HG03159 (cell line): ENCODE measurements at regions not wholly inside any gene's neighbourhood (a gene's known extent, or its start where the extent isn't known, plus 50 kb on each side); places are given as distances from the start of the nearest gene placed in this dataset.

Experiments used
- ATAC-seq: cut with Tn5 transposase; IDR thresholded peaks from one replicate; pipeline ENCODE4 v1.9.1; 2021; ENCODE audit warnings: mild to moderate bottlenecking, moderate library complexity; ENCODE audit not compliant: unreplicated experiment

DNA sequence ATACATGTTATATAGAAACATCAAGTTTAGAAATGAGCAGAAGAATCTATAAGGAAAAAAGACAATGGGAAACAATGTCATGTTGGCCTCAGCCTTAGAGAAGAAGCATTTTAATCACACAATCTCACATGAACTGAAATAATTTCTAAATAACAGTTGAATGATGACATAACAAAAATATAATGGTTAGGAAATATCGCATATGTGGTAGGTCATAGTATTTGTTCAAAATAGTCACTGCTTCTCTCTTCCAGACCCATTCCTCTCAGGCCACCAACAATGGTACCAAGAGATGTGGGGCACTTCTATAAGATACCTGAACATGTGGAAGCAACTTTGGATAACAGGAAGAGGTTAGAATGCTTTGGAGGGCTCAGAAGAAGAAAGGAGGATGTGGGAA is 195.7 kb upstream of the PDZRN3 start:
- ATAC-seq: no peak

DNA sequence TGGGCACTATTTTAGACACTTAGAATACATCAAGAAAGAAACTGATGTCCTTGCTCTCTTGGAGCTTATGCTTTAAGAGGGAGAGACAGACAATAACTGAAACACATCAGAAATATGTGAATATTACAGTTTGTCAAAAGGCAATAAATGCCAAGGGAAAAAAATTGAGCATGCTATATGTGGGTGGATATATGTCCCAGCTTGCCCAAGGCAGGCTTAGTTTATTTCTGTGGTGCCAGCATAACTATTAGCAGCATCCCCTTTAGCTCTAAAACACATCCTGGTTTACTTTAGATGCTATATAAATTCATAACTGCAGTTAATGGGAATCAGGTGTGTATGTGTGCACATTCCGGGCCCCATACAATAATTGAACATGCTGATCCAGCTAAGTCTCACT is 191.2 kb upstream of the PDZRN3 start:
- ATAC-seq: no peak

- ATAC-seq: no peak
Measured at GRCh38 chr3:73813692-73814292, 189.1 kb upstream of the PDZRN3 start.

GRCh38 chr3:73813291-73813690 is 188.6 kb upstream of the PDZRN3 start:
- no peak for ATAC-seq

GRCh38 chr3:73812054-73812453 is 187.3 kb upstream of the PDZRN3 start:
- ATAC-seq: no peak

GRCh38 chr3:73808862-73809509 is 184.2 kb upstream of the PDZRN3 start:
- no peak for ATAC-seq

GRCh38 chr3:73805435-73805834 is 180.7 kb upstream of the PDZRN3 start:
- no peak for ATAC-seq

DNA sequence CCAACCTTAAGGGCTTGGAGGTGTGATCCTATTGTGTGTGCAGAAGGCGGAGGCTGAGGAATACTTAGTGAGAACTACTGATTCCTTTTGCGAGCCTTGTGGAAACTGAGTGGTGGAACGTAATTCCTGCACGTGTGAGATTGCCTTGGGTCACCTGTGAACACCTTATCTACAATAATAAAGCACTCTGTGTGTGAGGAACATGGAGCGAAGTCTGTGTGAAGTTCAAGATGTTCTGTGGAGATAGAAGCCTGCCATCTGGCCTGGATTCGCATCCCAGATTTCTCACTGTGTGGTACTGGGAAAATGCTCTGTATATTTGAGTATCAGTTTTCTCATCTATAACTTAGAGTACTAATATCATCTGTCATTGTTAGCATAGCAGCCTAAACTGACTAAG is 179.5 kb upstream of the PDZRN3 start:
- ATAC-seq: no peak

DNA sequence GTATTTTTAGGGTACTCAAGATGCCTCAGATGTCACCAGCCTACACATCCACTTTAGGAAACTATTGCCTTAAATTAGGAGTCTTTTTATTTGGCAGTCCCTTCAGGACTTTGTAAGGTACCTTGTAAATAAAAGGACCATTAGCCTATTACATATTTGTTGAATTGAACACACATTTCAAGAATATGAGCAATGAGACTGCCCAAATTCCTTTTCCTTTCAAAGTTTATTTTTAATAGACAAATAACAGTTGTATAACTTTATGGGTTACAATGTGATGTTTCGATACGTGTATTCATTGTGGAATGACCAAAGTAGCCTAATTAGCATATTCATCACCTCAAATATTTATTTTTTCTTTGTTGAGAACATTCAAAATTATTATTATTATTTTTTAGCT is 176.7 kb upstream of the PDZRN3 start:
- no peak for ATAC-seq

- ATAC-seq: no peak
Measured at GRCh38 chr3:73797311-73797710, 172.6 kb upstream of the PDZRN3 start.

- no peak for ATAC-seq
Measured at GRCh38 chr3:73796382-73796781, 171.6 kb upstream of the PDZRN3 start.

DNA sequence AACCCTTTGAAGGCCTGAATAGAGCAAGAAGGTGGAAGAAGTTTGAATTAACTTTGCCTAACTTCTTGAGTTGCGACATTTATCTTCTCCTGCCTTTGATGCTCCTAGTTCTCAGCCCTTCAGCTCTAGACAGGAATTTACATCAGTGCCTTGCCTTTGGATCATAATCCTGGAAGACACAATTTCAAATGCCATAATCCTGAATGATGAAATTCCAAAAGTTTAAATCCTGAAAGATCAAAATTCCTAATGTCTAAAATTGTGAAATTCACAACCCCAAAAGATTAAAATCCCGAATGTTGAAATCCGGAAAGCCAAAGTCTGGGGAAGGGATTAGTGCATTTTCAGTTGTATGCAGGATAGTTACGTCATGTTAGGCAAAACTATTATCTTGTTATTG is 166.6 kb upstream of the PDZRN3 start:
- ATAC-seq: no peak

- ATAC-seq: no peak
Measured at GRCh38 chr3:73789825-73790444, 165.2 kb upstream of the PDZRN3 start.

GRCh38 chr3:73787620-73788019 is 162.9 kb upstream of the PDZRN3 start:
- no peak for ATAC-seq

DNA sequence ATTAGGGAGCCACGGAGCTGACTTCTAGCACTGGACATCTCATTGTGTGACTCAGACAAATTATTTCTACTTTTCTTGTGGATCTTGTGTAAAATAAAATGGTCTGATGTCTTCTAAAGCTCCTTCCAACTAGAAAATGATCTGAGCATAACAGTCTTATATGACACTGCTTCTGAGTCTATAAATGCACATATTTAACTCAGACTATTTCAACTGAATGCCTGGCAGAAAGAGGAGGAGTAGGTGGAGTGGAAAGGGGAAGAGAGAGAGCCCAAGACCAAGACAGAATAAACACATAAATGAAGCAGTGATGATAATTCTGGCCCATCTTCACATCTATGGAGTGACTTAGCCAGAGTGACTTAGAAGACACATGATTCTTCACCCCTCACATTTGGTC is 162.3 kb upstream of the PDZRN3 start:
- ATAC-seq: no peak

DNA sequence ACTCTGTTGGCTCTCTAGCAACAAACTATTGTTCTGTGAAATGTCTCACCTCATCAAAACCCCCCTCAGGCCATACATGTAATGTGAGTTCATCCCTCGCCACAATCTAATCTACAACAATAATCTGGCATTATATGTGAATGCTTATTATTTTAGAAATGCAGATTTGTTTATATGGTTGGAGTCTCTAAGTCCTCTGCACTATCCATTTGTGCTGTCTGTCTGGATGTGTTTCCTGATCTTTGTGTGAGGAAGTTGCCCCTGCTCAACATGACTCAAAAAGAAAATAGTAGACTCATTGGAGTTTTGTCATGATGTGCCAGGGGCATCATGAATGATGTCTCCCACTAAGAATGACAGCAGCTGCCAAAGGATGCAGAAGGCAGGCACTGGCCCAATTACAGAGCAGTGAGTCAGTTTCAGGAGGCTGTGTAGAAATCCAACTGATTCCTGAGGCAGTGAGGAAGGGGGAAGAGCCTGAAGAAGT is 161.6 kb upstream of the PDZRN3 start:
- ATAC-seq: no peak

- no peak for ATAC-seq
Measured at GRCh38 chr3:73784686-73785392, 160.1 kb upstream of the PDZRN3 start.

- ATAC-seq: no peak
Measured at GRCh38 chr3:73783811-73784210, 159.1 kb upstream of the PDZRN3 start.

GRCh38 chr3:73781541-73781940 is 156.8 kb upstream of the PDZRN3 start:
- ATAC-seq: no peak

- ATAC-seq: no peak
Measured at GRCh38 chr3:73774645-73775044, 149.9 kb upstream of the PDZRN3 start.

DNA sequence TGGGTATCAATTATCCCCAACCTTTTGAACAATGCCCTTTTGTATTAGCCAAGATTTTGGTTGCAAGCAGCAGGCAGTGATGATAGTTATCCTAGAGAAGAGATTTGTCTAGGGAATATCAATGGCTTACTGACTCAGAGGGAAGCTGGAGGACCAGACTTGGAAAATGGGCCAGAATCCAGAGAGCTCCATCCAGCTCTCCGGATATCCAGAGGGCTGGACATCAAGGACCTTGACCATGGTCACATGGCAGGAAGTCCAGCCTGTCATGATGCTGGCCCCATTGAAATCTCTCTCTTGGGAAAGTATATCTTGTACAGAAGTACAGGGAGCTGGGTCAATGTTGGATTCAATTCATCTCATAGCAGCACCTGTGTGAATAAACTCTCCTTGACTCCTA is 148.5 kb upstream of the PDZRN3 start:
- ATAC-seq: no peak
